Uterus (tissue), 3 donors: ENCODE measurements at regions not wholly inside any gene's neighbourhood (a gene's known extent, or its start where the extent isn't known, plus 50 kb on each side); places are given as distances from the start of the nearest gene placed in this dataset.

ENCODE experiments used
- DNase-seq, 2 donors: peaks; one replicate each; pipeline ENCODE4 v3.0.0-alpha.2; 2019 to 2020
- H3K27ac ChIP-seq, 2 donors: fragments of 200-600 bp; sonication (generic); 1 replicate in 1 of 2; 2 replicates in 1 of 2; pipeline ENCODE4 v1.5.1; 2016 to 2018
- H3K27me3 ChIP-seq, 2 donors: fragments of 200-600 bp; sonication (generic); one replicate each; pipeline ENCODE4 v1.5.1; 2018 to 2019; ENCODE audit warnings: control low read depth in 1 of 2
- H3K36me3 ChIP-seq, 2 donors: fragments of 200-600 bp; sonication (generic); one replicate each; pipeline ENCODE4 v1.5.1; 2019; ENCODE audit warnings: control low read depth in 1 of 2
- H3K4me1 ChIP-seq, 2 donors: fragments of 200-600 bp; sonication (generic); one replicate each; pipeline ENCODE4 v1.5.1; 2018 to 2019; ENCODE audit warnings: control low read depth in 1 of 2
- H3K4me3 ChIP-seq, 2 donors: fragments of 200-600 bp; sonication (generic); 1 replicate in 1 of 2; 2 replicates in 1 of 2; pipeline ENCODE4 v1.5.1; 2018 to 2019; ENCODE audit warnings: mild to moderate bottlenecking in 1 of 2
- H3K9me3 ChIP-seq, 2 donors: fragments of 200-600 bp; sonication (generic); one replicate each; pipeline ENCODE4 v1.5.1; 2019; ENCODE audit warnings: control low read depth in 1 of 2
- CTCF ChIP-seq, 4 experiments: fragments of 200-600 bp in 2 of 4; fragments of 450-650 bp in 2 of 4; sonication (generic) in 2 of 4; IDR thresholded peaks; one replicate each; pipeline ENCODE4 v1.5.1; 2016 to 2019; ENCODE audit warnings: antibody characterized with exemption in 4 of 4, mild to moderate bottlenecking in 2 of 4, moderate library complexity in 1 of 4
- POLR2A ChIP-seq, 2 donors: fragments of 450-650 bp; IDR thresholded peaks; one replicate each; pipeline ENCODE4 v1.6.1; 2016; ENCODE audit warnings: antibody characterized with exemption in 2 of 2, mild to moderate bottlenecking in 1 of 2, moderate library complexity in 1 of 2
- intact Hi-C: fragments of 100-400 bp; cut with DNase I; formaldehyde crosslinking; loops from one replicate; pipeline ENCODE4 v1.15.1; 2023; ENCODE audit warnings: low total_unique reads
- donor health status: DM: yes; HTN: yes; CAD: no.

- DNase-seq: no peak
- Histone ChIP-seq H3K27ac (no peak overlapping the region), H3K27me3 (no peaks in the 10 kb centered on the region), H3K4me1 (no peaks in the 10 kb centered on the region), H3K36me3 (no peaks in the 10 kb centered on the region), H3K4me3 (no peak overlapping the region), H3K9me3 (no peaks in the 10 kb centered on the region)
- intact Hi-C loops: no loop called here
- no peak for TF ChIP-seq POLR2A (IDR thresholded peaks at IDR 0.05)
- TF ChIP-seq CTCF (IDR thresholded peaks at IDR 0.05): no peak
These were observed 144.7 kb upstream of the SLC22A23 start for GRCh38 chr6:3601570-3601969.

GRCh38 chr6:3597500-3598064, 140.7 kb upstream of the SLC22A23 start:
- no peak for TF ChIP-seq CTCF (IDR thresholded peaks at IDR 0.05)
- TF ChIP-seq POLR2A (IDR thresholded peaks at IDR 0.05): no peak
- H3K9me3 ChIP-seq: no peaks in the 10 kb centered on the region
- H3K27me3 ChIP-seq: no peaks in the 10 kb centered on the region
- no peaks in the 10 kb centered on the region for H3K4me1 ChIP-seq
- DNase-seq: no peak
- H3K4me3 ChIP-seq: no peak overlapping the region
- H3K36me3 ChIP-seq: no peaks in the 10 kb centered on the region
- intact Hi-C loops: no loop called here
- H3K27ac ChIP-seq: no peak overlapping the region

- intact Hi-C loops: no loop called here
- H3K36me3 ChIP-seq: no peaks in the 10 kb centered on the region
- no peaks in the 10 kb centered on the region for H3K4me1 ChIP-seq
- H3K27me3 ChIP-seq: no peaks in the 10 kb centered on the region
- H3K27ac ChIP-seq: no peak overlapping the region
- DNase-seq: no peak
- H3K9me3 ChIP-seq: no peaks in the 10 kb centered on the region
- no peak overlapping the region for H3K4me3 ChIP-seq
- TF ChIP-seq POLR2A (IDR thresholded peaks at IDR 0.05) (no peak), CTCF (IDR thresholded peaks at IDR 0.05) (no peak)
These were observed 139.9 kb upstream of the SLC22A23 start for GRCh38 chr6:3596766-3597165.

GRCh38 chr6:3594201-3594600, 137.4 kb upstream of the SLC22A23 start:
- H3K27me3 ChIP-seq: no peaks in the 10 kb centered on the region
- no peak overlapping the region for H3K27ac ChIP-seq
- no peaks in the 10 kb centered on the region for H3K36me3 ChIP-seq
- no peaks in the 10 kb centered on the region for H3K4me1 ChIP-seq
- no peak for TF ChIP-seq POLR2A (IDR thresholded peaks at IDR 0.05)
- TF ChIP-seq CTCF (IDR thresholded peaks at IDR 0.05): no peak
- no peak overlapping the region for H3K4me3 ChIP-seq
- no peaks in the 10 kb centered on the region for H3K9me3 ChIP-seq
- intact Hi-C loops: no loop called here
- DNase-seq: no peak

GRCh38 chr6:3593161-3593560, 136.3 kb upstream of the SLC22A23 start:
- no peak for TF ChIP-seq CTCF (IDR thresholded peaks at IDR 0.05)
- TF ChIP-seq POLR2A (IDR thresholded peaks at IDR 0.05): no peak

More at GRCh38 chr6:3593161-3593560, 136.3 kb upstream of the SLC22A23 start:
- Histone ChIP-seq H3K36me3 (no peaks in the 10 kb centered on the region), H3K9me3 (no peaks in the 10 kb centered on the region), H3K4me1 (no peaks in the 10 kb centered on the region), H3K27ac (no peak overlapping the region), H3K4me3 (no peak overlapping the region), H3K27me3 (no peaks in the 10 kb centered on the region)
- intact Hi-C loops: no loop called here
- no peak for DNase-seq
